ENCODE measurements at regions not wholly inside any gene's neighbourhood (a gene's known extent, or its start where the extent isn't known, plus 50 kb on each side); places are given as distances from the start of the nearest gene placed in this dataset.

DNA sequence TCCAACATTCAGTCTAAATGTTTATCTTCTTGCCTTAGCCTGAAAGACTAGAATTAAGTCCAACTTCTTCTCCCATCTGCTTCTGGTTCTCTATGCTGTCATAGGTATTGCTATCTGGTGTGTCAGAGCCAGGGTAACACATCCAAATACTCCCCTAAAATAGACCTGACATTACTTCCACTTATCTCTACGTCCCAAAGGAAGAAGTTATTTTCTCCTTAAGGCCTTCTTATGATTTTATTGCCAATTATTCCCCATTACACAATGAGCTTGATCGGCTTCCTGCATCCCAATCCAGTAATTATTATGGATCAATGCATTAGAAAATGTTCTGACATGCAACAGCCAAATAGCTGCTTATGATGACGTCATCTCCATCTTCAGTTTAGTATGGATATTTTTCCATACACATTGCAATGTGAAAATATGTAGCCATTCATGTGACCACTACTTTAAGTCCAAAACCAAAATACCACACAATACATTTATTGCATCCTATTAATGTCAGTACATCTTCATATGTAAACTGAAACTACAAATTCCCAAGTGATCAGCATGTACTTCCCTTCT lies 555.5 kb downstream of the MAT2B start:
- no peak for TF ChIP-seq CTCF (IDR thresholded peaks at IDR 0.05; ENCODE audit: low read depth, low read length, missing input control)
- TF ChIP-seq MAX (IDR thresholded peaks at IDR 0.05): no peak
- TF ChIP-seq, protein P1, sequence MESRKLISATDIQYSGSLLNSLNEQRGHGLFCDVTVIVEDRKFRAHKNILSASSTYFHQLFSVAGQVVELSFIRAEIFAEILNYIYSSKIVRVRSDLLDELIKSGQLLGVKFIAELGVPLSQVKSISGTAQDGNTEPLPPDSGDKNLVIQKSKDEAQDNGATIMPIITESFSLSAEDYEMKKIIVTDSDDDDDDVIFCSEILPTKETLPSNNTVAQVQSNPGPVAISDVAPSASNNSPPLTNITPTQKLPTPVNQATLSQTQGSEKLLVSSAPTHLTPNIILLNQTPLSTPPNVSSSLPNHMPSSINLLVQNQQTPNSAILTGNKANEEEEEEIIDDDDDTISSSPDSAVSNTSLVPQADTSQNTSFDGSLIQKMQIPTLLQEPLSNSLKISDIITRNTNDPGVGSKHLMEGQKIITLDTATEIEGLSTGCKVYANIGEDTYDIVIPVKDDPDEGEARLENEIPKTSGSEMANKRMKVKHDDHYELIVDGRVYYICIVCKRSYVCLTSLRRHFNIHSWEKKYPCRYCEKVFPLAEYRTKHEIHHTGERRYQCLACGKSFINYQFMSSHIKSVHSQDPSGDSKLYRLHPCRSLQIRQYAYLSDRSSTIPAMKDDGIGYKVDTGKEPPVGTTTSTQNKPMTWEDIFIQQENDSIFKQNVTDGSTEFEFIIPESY (IDR thresholded peaks at IDR 0.05): no peak
- TF ChIP-seq EGR1 (IDR thresholded peaks at IDR 0.05; ENCODE audit: low read depth in 2 of 2): no peak
- no peak for TF ChIP-seq YY1 (IDR thresholded peaks at IDR 0.05)
- no peak for TF ChIP-seq NR2F2 (IDR thresholded peaks at IDR 0.05)
- TF ChIP-seq TAF1 (conservative IDR thresholded peaks at IDR 0.05): no peak
- no peak for TF ChIP-seq JUND (IDR thresholded peaks at IDR 0.05)
- TF ChIP-seq, protein P2, sequence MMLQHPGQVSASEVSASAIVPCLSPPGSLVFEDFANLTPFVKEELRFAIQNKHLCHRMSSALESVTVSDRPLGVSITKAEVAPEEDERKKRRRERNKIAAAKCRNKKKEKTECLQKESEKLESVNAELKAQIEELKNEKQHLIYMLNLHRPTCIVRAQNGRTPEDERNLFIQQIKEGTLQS (IDR thresholded peaks at IDR 0.05): no peak
- no peak for TF ChIP-seq REST (IDR thresholded peaks at IDR 0.05)

All from liver (tissue), 3 donors.